Inferior parietal cortex (tissue), 1 donor: ENCODE measurements at regions not wholly inside any gene's neighbourhood (a gene's known extent, or its start where the extent isn't known, plus 50 kb on each side); places are given as distances from the start of the nearest gene placed in this dataset.

ENCODE experiments used
- DNase-seq: peaks from one replicate; pipeline ENCODE4 v3.0.0-alpha.2; 2016; ENCODE audit errors: extremely low spot score

DNA sequence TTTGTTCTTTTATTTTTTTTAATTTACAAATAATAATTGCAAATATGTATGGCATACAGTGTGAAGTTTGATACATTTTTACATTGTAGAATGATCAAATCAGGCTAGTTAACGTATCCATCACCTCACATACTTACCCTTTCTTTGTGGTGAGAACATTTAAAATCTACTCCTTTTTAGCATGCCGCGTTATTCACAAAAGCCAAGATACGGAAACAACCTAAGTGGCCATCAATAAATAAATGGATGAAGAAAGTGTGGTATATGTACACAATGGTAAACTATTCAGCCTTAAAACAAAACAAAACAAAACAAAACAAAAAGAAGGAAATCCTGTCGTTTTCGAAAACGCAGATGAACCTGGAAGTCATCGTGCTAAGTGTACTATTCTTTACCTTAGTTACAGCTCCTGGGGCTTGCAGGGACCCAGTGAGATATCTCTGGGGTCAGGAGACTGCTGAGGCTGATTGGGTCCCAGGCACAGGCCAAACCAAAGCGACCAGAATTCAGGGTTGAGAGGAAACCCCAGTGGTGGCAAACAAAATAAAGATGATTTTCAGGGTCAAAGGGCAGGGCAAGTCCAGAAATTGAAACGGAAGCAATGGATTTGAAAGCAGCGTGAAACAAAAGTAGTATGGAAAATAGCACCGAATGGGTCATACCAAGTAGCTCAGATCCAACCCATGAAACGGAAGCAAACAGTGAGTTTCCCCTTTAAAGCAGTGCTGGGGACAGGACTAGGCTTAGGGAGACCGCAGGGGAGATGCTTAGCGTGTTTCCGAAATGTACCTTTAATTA lies 188.2 kb downstream of the PLPP3 start:
- DNase-seq: no peak

DNA sequence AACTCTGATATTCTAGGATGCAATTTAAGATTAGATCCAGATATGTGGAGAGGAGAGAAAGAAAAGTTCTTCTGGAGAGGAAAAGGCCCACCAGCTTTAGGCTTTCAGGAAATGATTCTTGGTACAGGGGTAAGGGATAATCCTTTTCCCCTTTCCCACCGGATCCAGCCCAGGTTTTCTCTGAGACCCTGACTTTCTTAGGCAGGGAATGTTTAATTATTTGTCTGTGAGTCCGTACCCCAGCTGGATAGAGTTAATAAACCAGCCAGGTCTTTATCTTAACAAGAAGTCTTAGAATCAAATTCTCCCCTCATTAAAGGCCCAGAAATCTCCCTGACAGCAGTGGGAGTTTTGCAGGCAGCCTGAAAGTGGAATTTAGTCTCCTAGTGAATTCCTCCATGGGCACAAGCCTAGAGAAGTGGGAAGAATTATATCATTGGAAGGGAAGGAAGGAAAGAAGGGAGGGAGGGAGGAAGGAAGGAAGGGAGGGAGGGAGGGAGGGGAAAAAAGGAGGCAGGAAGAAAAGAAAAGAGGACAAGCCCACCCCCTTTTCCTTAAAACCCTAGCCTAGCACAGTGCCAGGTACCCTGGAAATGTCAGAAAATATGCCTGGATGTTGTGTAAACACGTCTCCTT lies 189.0 kb downstream of the PLPP3 start:
- no peak for DNase-seq

GRCh38 chr1:56389813-56390212 lies 189.6 kb downstream of the PLPP3 start:
- no peak for DNase-seq

DNA sequence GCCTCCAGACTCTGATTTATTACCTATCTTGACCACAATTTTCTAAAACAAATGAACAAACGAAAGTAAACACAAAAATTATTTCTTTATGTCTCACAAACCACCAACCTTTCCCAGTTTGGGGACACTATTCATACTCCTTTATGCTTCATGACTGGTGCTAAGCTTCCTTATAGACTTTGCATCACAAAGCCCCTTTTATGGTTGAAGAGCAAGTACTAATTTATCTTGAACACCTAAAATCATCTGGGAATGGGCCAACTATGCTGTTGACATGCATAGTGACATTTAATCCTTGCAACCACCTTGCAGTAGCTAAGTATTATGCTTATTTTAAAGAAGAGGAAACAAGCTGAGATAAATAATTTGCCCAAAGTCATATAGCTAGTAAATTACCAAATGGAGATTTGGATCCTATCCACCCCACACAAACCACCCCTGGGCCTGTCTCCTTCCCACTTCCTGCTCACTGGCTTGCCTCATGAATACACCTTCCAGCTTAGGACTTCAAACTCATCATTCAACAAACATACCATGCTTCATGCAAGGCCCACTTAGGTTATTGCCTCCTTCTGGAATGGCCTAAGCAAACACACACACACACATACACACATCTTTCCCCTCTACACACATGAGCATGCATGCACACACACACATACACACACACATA lies 192.2 kb downstream of the PLPP3 start:
- no peak for DNase-seq

DNA sequence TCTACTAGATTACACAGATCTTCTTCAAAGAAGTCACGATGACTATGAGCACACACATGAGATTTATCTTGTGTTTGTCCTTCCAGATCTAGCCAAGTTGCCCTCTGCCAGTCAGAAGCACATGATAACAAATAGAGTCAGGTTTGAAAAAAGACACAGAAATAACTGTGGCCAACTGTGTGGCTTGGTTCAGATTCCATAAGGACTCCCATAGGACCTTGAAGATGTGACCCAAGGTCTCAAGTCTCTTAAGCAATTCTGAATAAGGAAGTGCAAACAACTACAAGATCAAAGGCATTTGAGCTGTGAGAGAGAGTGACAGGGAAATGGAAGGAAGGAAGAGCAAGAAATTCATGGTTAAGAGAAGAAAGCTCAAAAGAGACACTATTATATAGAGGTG lies 194.0 kb downstream of the PLPP3 start:
- DNase-seq: no peak

DNA sequence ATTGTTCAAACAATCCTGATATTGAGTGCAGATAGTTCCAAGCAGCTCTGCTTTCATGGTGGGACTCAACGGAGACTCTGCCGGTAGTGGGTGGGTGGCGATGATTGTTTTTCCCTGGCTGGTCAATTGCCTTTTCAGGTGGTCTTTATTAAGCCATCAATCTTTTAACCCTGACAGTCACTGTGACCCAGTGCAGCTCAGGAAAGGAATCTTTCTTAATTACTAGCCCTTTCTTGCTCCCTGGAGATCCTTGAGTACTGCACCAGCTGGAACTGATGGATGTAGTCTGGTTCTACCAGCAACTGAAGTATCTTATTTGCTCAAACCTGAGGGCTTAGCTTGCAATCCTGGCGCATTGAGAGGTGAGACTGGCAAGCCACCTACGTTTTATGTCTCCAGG lies 196.4 kb downstream of the PLPP3 start:
- DNase-seq: no peak

DNA sequence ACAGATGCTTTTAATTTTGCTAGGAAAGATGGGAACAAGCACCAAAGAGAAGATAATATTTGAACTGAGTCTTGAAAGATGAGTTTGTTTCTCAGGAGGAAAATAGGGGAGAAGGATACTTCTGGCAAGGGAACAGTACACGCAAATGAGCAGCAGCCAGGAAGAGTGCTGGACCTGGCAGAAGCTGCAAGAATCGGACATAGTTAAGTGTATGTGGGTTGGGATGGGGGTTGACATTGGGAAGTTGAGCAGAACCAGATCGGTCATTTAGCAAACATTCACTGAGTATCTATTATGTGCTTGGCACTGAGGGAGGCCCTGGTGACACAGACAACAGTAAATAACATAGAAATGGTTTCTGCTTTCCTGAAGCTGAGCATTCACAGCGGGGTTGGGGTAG lies 198.8 kb downstream of the PLPP3 start:
- no peak for DNase-seq

- DNase-seq: no peak
Measured at GRCh38 chr1:56378341-56379070, 200.9 kb downstream of the PLPP3 start.

DNA sequence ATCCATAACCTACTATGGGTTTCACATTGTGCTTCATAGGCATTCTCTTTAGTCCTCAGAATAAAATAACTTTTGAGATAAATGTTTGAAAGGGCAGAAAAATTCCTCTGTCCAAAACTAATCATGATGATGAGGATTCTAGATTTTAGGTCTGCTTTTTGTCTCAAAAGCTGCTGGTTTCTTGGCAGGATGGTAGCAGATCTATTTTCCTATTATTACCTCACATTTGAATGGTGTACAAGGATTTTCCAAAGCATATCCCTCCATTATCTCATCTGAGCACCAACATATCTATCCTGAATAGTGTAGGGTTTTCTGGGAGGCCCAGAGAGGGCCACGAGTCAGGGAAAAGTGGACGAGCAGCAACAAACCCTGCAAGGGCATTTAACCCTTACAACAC lies 201.9 kb downstream of the PLPP3 start:
- no peak for DNase-seq

DNA sequence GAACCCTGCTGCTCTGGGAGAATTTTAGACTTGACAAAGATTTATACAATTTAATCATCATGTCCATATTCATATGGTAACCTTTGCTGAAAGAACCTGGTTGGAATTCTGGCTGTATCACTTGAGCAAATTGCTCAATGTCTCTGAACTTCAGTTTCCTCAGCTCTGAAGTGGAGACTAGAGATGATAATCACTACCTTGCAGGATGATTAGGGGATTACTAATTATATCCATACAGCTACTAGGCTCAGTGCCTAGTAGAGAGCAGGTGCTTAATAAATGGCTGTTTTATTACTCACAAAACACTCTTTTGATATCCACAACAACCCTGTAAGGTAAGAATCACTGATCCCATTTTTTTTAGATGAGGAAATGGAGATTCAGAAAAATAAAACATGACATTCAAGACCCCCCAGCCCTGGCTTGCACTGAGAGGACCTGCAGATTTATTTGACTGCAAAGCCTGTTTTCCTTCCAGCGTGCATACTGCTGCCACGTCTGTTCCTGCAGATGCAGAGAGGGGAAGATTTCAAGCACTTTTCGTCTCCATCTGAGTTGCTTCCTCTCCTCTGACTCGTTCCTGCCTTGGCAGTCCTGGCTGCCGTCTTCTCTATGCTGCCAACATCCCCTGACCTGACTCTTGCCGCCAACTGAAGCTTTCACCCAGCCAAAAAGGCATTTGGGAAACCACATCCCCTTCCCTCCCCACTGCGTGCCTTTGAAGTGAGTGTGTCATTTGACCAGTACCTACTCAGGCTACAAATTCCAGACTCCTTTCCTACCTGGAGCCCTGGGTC lies 203.0 kb downstream of the PLPP3 start:
- no peak for DNase-seq

DNA sequence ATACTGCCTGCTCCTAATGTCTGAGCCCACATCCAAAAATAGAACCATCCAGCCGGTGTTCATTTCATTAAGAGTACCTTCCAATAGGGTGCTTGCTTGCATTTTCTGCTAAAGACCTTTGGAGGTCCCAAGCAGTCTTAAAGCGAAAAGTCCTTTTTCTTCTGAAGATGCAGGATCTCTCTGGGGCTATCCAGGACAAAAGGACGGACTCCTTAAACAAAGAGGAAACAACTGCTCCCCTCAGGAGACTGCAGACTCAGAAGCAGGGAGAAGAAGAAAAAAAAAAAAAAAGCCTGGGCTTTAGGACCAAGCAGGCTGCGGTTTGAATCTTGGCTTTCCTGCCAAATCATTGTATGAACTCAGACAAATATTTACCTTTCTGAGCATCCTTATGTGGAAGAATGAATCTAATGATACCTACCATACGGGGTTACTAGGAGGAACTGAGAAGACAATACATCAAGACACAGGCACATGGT lies 204.0 kb downstream of the PLPP3 start:
- DNase-seq: no peak

DNA sequence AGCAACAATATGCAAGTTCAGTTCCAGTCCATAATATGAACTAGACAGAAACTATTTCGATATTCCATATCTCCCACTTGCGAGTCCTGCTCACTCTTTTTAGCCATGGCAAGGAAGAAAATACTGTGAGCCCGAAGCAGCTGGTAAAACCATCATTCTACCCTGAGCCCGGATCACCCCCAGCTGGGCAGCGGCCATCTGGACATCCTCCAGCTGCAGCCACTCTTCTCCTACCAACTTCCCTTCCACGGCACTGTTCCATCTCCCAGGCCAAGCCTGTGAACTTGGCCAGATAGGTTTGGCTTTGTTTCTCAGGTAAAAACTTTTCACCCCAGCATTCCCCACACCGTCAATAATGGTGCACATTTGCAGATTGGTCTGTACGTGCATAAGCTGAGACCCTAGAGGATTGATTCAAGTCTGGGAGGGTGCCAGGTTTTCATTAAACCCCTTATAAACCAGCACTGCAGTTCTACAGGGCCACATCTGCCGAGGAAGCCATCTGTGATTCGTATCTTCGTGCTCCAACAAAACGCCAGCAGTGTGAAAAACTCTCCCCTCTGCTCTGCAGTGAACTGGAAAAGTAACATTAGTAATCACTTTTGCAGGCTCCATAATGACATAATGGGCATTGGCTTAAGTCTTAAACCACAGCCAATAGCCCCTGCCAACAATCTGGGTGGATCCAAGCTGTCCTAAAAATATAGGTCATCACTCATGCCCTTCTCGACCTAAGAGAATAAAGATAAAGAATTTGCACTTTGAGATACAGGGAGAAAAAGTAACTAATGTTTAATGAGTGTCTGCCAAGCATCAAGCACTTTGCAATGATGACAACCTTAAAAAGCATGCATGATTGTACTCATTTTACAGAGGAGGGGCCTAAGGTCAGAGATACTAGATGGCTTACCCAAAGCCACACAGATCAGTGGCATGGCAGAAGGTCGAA lies 205.1 kb downstream of the PLPP3 start:
- no peak for DNase-seq

DNA sequence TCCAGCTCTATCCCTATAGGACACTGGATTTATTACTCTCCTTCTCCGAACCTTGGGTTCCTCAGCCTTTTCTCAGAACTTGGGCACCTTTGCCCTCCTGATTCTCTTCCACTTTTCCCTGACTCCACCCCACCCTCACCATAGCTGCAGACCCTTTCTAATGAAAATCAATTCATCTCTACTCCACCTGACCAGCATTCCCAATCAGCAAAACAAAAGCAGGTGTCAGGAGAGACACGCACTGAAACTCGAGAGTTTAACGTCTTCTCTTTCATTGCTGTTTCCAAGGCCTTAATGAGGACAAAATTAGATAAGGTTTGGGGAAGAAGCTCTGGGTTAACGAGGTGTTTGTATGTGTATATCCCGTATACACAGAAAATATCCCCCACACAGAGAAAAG lies 208.8 kb downstream of the PLPP3 start:
- DNase-seq: no peak

DNA sequence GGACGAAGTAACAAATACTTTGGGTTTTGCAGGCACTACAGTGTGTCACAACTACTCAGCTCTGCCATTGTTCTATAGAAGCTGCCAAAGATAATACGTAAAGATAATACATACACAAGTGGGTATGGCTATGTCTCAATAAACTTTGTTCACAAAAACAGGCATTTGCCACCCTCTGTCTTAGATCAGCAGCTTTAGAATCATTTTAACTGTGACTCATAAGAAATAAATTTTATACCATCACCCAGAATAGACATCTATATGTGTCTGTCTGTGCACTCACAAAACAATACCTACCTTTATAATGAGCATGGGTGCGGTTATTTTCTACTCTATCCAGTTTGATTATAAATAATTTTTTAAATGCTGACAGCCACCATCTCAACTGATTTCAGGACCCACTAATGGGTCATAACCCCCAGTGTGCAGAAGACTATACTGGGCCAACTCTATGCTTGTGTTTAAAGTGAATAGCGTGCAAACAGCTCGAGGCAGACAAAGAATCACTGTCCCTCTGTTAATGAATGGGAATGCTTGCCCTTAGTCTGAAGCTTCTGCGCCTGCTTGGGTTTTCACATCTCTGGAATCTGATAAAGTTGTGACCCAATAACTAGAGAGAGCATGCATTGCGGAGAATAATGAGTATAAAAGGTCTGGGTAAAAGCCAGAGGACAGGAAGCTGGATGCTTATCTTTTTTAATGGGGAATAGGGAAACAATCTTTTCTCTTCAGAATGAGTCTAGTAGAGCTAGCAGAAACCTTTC lies 216.2 kb downstream of the PLPP3 start:
- DNase-seq: peak; percentile 55

DNA sequence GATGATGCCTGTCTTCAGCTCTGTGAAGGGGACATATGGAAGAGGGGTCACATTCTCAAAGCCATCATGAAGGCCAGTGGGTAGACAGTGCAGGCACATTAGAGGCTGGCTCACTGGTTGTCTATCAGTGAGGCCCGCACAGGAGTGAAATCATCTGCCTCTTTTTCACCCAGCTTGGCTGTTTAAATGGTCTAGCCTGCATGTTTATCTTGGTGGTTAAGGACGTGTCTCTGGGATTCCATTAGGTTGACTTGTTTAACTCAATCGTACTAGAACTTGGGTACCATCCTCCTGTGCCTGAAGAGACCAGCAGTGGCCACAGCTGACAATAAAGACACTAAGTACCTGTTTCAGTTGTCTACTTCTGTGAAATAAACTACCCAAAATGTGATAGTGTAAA lies 219.3 kb downstream of the PLPP3 start:
- no peak for DNase-seq

- no peak for DNase-seq
Measured at GRCh38 chr1:56359056-56359455, 220.3 kb downstream of the PLPP3 start.

GRCh38 chr1:56357927-56358690 lies 221.3 kb downstream of the PLPP3 start:
- DNase-seq: no peak

DNA sequence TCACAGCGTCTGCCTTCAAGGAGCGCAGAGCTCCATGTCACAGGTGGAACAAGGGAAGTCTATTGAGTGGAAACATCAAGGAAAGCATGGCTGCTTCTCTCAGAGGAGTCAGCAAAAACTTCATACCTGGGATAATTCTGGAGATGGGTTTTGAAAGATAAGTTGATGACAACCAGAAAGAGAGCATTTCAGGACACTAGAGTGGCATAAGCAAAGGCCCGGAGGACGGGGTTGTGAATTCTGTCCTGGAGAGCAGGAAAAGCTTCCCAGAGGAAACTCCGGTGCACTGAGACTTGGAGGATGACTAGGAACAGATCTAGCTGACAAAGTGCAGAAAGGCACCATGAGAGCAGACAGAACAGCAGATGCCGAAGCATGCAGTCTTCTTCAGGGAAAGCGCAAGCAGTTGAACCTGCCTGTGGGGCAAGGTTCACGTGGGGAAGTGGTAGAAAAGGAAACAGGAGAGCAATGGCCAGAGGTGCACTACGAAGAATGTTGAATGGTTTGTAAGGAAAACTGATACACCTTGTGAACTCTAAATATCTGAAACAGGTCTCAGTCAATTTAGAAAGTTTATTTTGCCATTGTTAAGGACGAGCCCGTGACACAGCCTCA lies 222.9 kb downstream of the PLPP3 start:
- no peak for DNase-seq
